Astrocyte (in vitro differentiated cells and primary cell): ENCODE measurements at regions not wholly inside any gene's neighbourhood (a gene's known extent, or its start where the extent isn't known, plus 50 kb on each side); places are given as distances from the start of the nearest gene placed in this dataset.

Experiments
- DNase-seq: peaks from one replicate; pipeline ENCODE4 v3.0.0-alpha.2; 2010; ENCODE audit warnings: low read depth
- FAIRE-seq: peaks from 2 replicates; lab custom pipeline; 2011; peaks lifted over from hg19 to GRCh38; lab: Jason Lieb, UNC
- H2AFZ ChIP-seq: 2 replicates; pipeline ENCODE4 v1.6.0; 2012; ENCODE audit warnings: low read depth, low read length, inconsistent platforms
- H3K27ac ChIP-seq: 2 replicates; pipeline ENCODE4 v1.5.1; 2011; ENCODE audit warnings: low read depth, low read length, inconsistent platforms
- H3K27me3 ChIP-seq: 2 replicates; pipeline ENCODE4 v1.6.0; 2011; ENCODE audit warnings: low read length, inconsistent platforms; ENCODE audit not compliant: insufficient read depth
- H3K36me3 ChIP-seq: 2 replicates; pipeline ENCODE4 v1.5.1; 2011; ENCODE audit warnings: low read length, inconsistent platforms; ENCODE audit not compliant: insufficient read depth
- H3K4me1 ChIP-seq: 2 replicates; pipeline ENCODE4 v1.5.1; 2011; ENCODE audit warnings: low read length, inconsistent platforms; ENCODE audit not compliant: insufficient read depth
- H3K4me2 ChIP-seq: 2 replicates; pipeline ENCODE4 v1.6.0; 2012; ENCODE audit warnings: low read length, inconsistent platforms
- H3K4me3 ChIP-seq: 2 replicates; pipeline ENCODE4 v1.5.1; 2011; ENCODE audit warnings: low read depth, mild to moderate bottlenecking, low read length, inconsistent platforms; ENCODE audit not compliant: insufficient read depth
- H3K79me2 ChIP-seq: 2 replicates; pipeline ENCODE4 v1.6.0; 2012; ENCODE audit warnings: mild to moderate bottlenecking, low read length, inconsistent platforms; ENCODE audit not compliant: insufficient read depth
- H3K9ac ChIP-seq: 2 replicates; pipeline ENCODE4 v1.6.0; 2012; ENCODE audit warnings: mild to moderate bottlenecking, low read length, inconsistent platforms
- H3K9me3 ChIP-seq: 2 replicates; pipeline ENCODE4 v1.5.1; 2012; ENCODE audit warnings: low read depth, mild to moderate bottlenecking, low read length, inconsistent platforms; ENCODE audit not compliant: insufficient read depth
- H4K20me1 ChIP-seq: 2 replicates; pipeline ENCODE4 v1.6.0; 2012; ENCODE audit warnings: low read length, inconsistent platforms; ENCODE audit not compliant: insufficient read depth
- H3K27ac Mint-ChIP-seq: one replicate; pipeline ENCODE4 v1.8.0; 2021; ENCODE audit warnings: mild to moderate bottlenecking, mixed read lengths; ENCODE audit not compliant: unreplicated experiment
- H3K27me3 Mint-ChIP-seq: one replicate; pipeline ENCODE4 v1.8.0; 2021; ENCODE audit warnings: low read depth, mixed read lengths; ENCODE audit not compliant: unreplicated experiment
- H3K36me3 Mint-ChIP-seq: one replicate; pipeline ENCODE4 v1.8.0; 2021; ENCODE audit warnings: low read depth, mixed read lengths; ENCODE audit not compliant: unreplicated experiment
- H3K4me1 Mint-ChIP-seq: one replicate; pipeline ENCODE4 v1.8.0; 2021; ENCODE audit warnings: low read depth, mixed read lengths; ENCODE audit not compliant: unreplicated experiment
- H3K4me3 Mint-ChIP-seq: one replicate; pipeline ENCODE4 v1.8.0; 2021; ENCODE audit warnings: mild to moderate bottlenecking, moderate library complexity, mixed read lengths; ENCODE audit not compliant: unreplicated experiment
- H3K9me3 Mint-ChIP-seq: one replicate; pipeline ENCODE4 v1.8.0; 2021; ENCODE audit warnings: mild to moderate bottlenecking, mixed read lengths; ENCODE audit not compliant: unreplicated experiment
- EZH2 ChIP-seq: IDR thresholded peaks from 2 replicates; pipeline ENCODE4 v1.6.1; 2012; ENCODE audit warnings: mild to moderate bottlenecking, low read length, inconsistent platforms; ENCODE audit not compliant: insufficient read depth
- TF ChIP-seq, protein P1 (sequence below): IDR thresholded peaks from 2 replicates; pipeline ENCODE4 v1.5.1; 2011; ENCODE audit warnings: low read depth, mild to moderate bottlenecking, inconsistent platforms, low read length, moderate library complexity; ENCODE audit not compliant: insufficient read depth

DNA sequence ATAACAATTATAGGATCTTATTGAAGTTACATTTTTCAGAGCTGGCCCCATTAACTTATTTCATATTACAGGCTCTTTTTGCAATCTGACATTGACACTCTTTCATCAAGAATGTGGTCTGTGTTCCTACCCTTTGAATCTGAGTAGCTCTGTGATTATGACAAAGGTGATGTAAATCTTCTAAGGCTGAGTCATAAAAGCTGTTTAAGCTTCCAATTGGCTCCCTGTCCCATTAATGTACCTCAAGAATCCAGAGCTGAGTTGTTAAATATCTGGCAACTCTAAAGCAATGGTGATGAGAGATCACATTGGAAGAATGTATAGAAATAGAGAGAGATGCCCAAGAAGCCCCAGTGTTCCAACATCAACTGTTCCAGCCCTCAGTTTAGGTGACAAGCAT is 178.5 kb upstream of the DEPDC1 start:
- no peaks in the 10 kb centered on the region for H3K27me3 Mint-ChIP-seq
- H2AFZ ChIP-seq: no peak overlapping the region
- no peak overlapping the region for H3K9ac ChIP-seq
- FAIRE-seq (no peak), DNase-seq (peak; percentile 1)
- no peaks in the 10 kb centered on the region for H3K27me3 ChIP-seq
- H3K9me3 ChIP-seq: no peaks in the 10 kb centered on the region
- H3K4me3 ChIP-seq: no peak overlapping the region
- TF ChIP-seq, protein P1, sequence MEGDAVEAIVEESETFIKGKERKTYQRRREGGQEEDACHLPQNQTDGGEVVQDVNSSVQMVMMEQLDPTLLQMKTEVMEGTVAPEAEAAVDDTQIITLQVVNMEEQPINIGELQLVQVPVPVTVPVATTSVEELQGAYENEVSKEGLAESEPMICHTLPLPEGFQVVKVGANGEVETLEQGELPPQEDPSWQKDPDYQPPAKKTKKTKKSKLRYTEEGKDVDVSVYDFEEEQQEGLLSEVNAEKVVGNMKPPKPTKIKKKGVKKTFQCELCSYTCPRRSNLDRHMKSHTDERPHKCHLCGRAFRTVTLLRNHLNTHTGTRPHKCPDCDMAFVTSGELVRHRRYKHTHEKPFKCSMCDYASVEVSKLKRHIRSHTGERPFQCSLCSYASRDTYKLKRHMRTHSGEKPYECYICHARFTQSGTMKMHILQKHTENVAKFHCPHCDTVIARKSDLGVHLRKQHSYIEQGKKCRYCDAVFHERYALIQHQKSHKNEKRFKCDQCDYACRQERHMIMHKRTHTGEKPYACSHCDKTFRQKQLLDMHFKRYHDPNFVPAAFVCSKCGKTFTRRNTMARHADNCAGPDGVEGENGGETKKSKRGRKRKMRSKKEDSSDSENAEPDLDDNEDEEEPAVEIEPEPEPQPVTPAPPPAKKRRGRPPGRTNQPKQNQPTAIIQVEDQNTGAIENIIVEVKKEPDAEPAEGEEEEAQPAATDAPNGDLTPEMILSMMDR: no peak
- no peak for TF ChIP-seq EZH2
- H3K4me1 ChIP-seq: no peaks in the 10 kb centered on the region
- no peaks in the 10 kb centered on the region for H3K36me3 ChIP-seq
- no peaks in the 10 kb centered on the region for H3K9me3 Mint-ChIP-seq
- no peaks in the 10 kb centered on the region for H3K36me3 Mint-ChIP-seq
- H3K27ac ChIP-seq: no peak overlapping the region
- H3K4me2 ChIP-seq: no peak overlapping the region
- no peaks in the 10 kb centered on the region for H3K79me2 ChIP-seq
- no peak overlapping the region for H3K4me3 Mint-ChIP-seq
- no peak overlapping the region for H3K27ac Mint-ChIP-seq
- no peaks in the 10 kb centered on the region for H4K20me1 ChIP-seq
- no peaks in the 10 kb centered on the region for H3K4me1 Mint-ChIP-seq

DNA sequence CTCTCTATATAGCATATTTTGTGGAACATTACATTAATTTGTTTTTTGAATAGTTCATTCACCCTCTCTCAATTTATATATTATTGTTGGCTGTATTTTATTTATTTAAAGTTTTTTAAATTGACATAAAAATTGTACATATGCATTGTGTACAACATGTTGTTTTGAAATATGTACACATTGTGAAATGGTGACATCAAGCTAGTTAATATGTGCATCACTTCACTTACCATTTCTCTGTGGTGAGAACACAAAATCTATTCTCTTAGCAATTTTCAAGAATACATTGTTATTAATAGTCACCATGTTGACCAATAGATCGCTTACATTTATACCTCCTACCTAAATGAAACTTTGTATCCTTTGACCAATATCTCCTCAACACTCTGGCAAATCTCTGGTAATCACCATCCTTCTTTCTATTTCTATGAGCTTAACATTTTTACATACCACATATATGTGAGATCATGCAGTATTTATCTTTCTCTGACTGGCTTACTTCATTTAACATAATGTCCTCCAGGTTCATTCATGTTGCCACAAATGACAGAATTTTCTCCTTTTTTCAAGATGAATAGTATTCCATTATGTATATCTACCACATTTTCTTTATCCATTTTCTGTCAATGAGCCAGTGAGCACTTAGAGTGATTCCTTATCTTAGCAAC is 180.9 kb upstream of the DEPDC1 start:
- no peaks in the 10 kb centered on the region for H3K36me3 ChIP-seq
- no peak overlapping the region for H3K4me2 ChIP-seq
- H3K9me3 Mint-ChIP-seq: no peaks in the 10 kb centered on the region
- no peaks in the 10 kb centered on the region for H4K20me1 ChIP-seq
- no peaks in the 10 kb centered on the region for H3K27me3 Mint-ChIP-seq
- no peak for TF ChIP-seq EZH2
- TF ChIP-seq, protein P1: no peak
- H3K36me3 Mint-ChIP-seq: no peaks in the 10 kb centered on the region
- H3K27me3 ChIP-seq: no peaks in the 10 kb centered on the region
- no peaks in the 10 kb centered on the region for H3K4me1 ChIP-seq
- no peak overlapping the region for H3K9ac ChIP-seq
- no peak overlapping the region for H3K27ac ChIP-seq
- H3K27ac Mint-ChIP-seq: no peak overlapping the region
- no peaks in the 10 kb centered on the region for H3K79me2 ChIP-seq
- DNase-seq (no peak), FAIRE-seq (no peak)
- H3K4me3 ChIP-seq: no peak overlapping the region
- no peak overlapping the region for H2AFZ ChIP-seq
- H3K4me1 Mint-ChIP-seq: no peaks in the 10 kb centered on the region
- H3K4me3 Mint-ChIP-seq: no peak overlapping the region
- H3K9me3 ChIP-seq: no peaks in the 10 kb centered on the region

DNA sequence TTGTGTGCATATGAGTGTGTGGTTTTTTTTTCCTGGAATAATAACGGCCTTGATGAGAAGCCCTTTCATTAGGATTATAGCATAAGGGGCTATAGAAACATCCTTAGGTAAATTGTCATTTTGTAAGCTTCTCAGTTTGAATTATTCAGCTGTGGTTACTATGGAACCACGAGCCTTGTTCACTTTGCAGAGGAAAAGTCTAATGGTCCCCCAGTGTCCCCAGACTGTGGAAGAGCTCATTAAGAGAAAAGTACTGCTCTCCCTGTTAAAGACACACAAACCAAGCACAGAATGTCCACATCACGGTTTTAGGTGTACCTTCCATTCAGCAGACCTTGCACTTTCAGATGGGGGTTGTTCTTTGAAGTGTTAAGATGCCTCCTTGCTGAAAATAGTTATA is 199.3 kb upstream of the DEPDC1 start:
- Histone ChIP-seq H3K9ac (no peak overlapping the region), H3K36me3 (no peaks in the 10 kb centered on the region), H3K79me2 (no peaks in the 10 kb centered on the region), H2AFZ (no peak overlapping the region), H3K27me3 (no peaks in the 10 kb centered on the region), H4K20me1 (no peaks in the 10 kb centered on the region), H3K4me1 (no peaks in the 10 kb centered on the region), H3K27ac (no peak overlapping the region), H3K4me2 (no peak overlapping the region), H3K4me3 (no peak overlapping the region), H3K9me3 (no peaks in the 10 kb centered on the region)
- no peak overlapping the region for H3K4me3 Mint-ChIP-seq
- H3K27ac Mint-ChIP-seq: no peak overlapping the region
- no peaks in the 10 kb centered on the region for H3K27me3 Mint-ChIP-seq
- DNase-seq (no peak), FAIRE-seq (no peak)
- H3K4me1 Mint-ChIP-seq: no peaks in the 10 kb centered on the region
- H3K36me3 Mint-ChIP-seq: no peaks in the 10 kb centered on the region
- TF ChIP-seq, protein P1: no peak
- no peak for TF ChIP-seq EZH2
- H3K9me3 Mint-ChIP-seq: no peaks in the 10 kb centered on the region
